Muscle of back (tissue), 3 donors: ENCODE measurements at regions not wholly inside any gene's neighbourhood (a gene's known extent, or its start where the extent isn't known, plus 50 kb on each side); places are given as distances from the start of the nearest gene placed in this dataset.

Experiments used
- DNase-seq, 3 donors: peaks; one replicate each; pipeline versions ENCODE4 v3.0.0 to v3.0.0-alpha.2; 2013

GRCh38 chr12:100675432-100675831 lies 101.9 kb downstream of the GAS2L3 start:
- peak; percentile 37 to 76 (median 58) for DNase-seq

DNA sequence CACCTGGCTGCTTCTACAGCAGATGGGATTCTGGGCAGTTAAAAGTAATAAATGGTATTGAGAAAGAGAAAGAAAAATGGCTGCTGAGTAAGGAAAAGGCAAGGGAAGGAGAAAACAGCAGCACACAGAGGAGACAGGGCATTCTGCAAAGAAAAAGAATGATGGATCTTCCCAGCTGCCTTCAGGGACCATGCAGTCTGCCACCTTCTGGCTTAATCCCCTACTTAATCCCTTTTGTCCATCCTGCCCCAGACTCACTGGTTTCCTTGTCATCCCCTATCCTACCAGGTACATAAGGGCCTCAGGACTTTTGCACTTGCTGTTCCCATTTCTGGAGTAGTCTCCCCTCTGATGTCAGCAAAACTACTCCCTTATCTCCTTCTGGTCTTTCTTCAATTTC lies 107.6 kb downstream of the GAS2L3 start:
- no peak for DNase-seq

GRCh38 chr12:100682178-100682577 lies 108.7 kb downstream of the GAS2L3 start:
- DNase-seq: no peak

DNA sequence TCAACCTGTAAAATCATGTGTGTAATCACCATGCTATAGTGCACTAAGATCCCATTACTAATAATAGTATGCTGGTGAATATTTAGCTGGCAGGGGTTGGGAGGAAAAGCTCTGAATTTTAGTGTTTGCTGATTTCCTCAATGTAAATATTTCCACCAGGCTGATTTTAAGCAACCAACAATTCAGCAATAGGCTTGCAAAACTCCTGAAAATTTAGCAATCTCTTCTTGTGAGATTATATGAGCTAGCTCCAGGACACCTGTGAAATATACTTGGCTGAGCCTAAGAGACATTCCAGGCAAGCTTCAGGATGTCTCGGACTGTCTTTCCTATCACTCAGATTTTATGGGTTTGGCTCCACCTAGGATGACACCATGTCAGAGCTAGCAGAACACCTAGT lies 106.9 kb upstream of the ANO4 start:
- no peak for DNase-seq

DNA sequence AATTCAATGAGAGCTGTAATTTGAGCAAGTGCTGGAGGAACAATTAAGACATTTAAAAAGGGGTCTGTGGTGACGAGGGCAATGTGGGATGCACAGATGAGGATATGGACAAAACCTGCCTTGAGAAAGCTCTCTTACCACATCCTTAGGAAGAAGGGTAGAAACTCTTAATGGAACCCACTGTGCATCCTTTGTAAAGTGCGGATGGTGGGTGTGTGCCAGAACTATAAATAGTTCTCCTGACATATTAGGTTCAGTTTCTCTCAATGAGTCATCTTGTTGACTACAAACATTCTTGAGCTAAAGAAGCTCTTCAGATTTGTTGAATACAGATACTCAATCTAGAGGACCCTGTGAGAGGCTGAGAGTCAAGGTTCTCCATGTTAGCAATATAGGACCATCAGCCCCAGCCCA lies 106.1 kb upstream of the ANO4 start:
- no peak for DNase-seq

DNA sequence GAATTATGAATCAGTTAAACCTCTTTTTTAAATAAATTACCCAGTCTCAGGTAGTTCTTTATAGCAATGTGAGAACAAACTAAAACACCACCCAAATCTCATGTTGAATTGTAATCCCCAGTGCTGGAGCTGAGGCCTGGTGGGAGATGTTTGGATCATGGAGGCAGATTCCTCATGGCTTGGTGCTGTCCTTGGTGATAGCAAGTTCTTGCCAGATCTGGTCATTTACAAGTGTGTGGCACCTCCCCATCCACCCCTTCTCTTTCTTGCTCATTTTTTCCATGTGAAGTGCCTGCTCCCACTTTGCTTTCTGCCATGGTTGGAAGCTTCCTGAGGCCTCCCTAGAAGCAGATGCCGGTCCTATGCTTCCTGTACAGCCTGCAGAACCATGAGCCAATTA lies 102.1 kb upstream of the ANO4 start:
- DNase-seq: no peak

DNA sequence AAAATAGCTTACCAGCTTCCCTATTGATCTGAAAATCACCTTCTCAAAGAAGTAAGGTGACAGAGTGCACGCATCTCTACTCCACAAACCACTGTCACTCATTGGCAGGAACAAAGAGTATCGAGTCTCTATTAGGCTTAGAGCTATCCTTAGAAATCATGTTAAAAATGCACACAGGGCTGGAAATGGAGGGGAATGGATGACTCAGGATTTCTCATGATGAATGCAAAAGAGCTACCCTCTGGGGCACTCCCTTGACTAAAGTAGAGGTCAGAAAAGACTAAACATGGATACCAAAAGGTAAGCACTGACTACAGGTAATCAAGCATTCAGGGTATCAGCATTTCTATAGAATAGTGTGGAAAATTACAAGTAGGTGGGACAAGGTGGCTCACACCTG lies 96.1 kb upstream of the ANO4 start:
- DNase-seq: no peak

- DNase-seq: peak in 1 of 3 donors; percentile 7
Measured at GRCh38 chr12:100699209-100699608, 95.4 kb upstream of the ANO4 start.

- DNase-seq: no peak
Measured at GRCh38 chr12:100703337-100703736, 91.2 kb upstream of the ANO4 start.

GRCh38 chr12:100703868-100704267 lies 90.7 kb upstream of the ANO4 start:
- no peak for DNase-seq

- peak in 1 of 3 donors; percentile 3 for DNase-seq
Measured at GRCh38 chr12:100706033-100706432, 88.5 kb upstream of the ANO4 start.

DNA sequence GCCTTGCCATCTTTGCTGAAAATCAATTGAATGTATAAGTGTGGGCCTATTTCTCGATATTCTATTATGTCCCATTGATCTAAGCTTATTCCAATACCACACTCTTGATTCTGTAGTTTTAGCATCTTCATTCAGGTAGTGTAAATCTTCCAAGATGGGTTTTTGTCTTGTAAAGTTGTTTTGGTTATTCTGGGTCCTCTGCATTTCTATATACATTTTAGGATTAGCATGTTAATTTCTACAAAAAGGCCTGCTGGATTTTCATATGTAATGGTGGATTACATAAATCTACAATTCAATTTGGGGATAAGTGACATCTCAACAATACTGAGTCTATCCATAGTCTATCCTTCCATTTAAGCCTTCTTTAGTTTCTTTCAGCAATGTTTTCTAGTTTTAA lies 86.0 kb upstream of the ANO4 start:
- DNase-seq: no peak

- no peak for DNase-seq
Measured at GRCh38 chr12:100715976-100716944, 78.3 kb upstream of the ANO4 start.

DNA sequence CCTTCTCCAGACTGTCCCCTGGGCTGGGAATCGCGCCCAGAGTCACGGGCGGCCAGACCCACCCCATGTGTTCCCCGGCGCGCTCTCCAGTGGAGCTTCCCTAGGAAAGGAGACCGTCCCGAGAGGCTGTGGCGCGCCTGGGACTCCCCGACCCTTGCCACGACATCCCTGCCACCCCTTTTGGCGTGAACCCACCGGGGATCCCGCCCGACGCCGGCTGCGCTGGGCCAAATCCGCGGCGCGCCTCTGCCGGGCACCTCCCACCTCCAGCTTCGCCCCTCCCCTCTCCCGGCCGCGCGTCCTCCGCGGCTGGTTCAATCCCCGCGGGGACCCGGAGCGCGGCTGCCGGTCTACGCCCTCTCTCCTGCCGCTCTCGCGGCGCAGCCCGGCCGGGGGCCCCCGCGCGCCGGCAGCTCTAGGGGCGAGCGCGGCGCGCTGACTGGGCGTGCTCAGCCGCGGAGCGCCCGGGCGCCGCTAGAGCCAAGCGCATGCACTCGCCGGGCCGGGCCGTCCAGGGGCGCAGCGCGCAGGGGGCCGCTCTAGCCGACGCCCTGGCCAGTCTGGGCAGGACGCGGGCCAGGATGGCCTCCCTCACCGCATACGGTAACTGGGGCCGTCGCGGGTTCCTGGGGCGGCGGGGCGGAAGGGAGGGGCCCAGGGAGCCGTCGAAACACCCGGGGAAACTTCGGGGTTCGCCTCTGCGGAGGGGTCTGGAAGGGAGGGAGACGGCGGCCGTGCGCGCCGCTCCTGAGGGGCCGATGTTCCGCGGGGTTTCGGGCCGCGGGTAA lies 77.4 kb upstream of the ANO4 start:
- peak; percentile 1 to 39 (median 5) for DNase-seq

- DNase-seq: no peak
Measured at GRCh38 chr12:100717733-100718067, 76.9 kb upstream of the ANO4 start.

DNA sequence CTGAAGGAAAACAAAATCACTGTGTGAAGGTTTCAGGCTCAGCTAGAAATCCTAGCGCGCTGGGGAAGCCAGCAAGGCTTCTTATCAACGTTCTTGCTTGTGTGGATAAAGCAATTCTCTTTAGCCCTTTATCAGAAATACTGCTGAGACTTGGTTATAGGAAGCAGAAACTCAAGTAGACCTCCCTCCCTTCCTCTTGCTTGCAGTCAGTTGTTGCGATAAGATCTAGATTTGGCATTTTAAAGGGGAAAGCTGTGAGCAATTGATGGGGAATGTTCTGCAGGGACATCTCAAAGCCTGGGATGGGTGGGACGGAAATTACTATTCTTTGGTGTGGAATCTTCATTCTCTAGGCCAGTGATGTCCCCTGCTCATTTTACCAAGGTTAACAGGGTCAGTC lies 76.4 kb upstream of the ANO4 start:
- peak in 1 of 3 donors; percentile 5 for DNase-seq

GRCh38 chr12:100720016-100720654 lies 74.4 kb upstream of the ANO4 start:
- no peak for DNase-seq

- peak in 1 of 3 donors; percentile 1 for DNase-seq
Measured at GRCh38 chr12:100721169-100721568, 73.4 kb upstream of the ANO4 start.

- DNase-seq: no peak
Measured at GRCh38 chr12:100724071-100724470, 70.5 kb upstream of the ANO4 start.

DNA sequence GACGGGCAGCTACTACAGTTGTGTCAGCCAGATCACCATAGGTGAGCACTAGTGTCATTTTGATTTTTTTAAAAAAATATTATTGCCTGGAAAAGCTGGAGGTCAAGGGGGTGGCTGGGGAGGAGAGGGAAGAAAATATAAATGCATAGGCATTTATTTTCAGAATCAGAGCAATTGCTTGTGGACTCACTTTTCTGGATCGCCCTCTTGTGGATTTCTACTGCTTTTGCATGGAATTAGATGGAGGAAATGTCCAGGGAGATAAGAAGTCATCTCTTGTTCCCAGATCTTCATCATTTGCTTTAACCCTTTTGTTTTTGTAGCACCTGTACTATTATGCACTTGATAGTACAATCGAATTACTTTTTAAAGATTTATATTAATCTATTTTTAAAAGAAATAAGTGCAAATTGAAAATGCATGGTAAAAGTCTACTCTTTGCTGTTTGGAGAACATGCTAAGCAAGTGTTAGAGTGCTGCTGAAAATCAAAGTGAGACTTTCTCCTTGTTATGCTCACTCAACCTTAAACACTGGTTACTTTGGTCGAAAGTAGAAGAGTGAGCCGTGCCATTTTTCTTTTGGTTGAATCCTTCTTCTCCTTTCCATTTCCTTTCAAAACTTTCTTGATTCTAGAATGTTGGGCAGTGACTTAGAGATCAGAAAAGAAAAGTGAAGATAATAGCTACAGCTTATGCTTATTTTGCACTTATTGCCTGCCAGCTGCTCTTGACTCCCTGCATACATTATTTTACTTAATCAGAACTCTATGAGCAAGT lies 60.6 kb upstream of the ANO4 start:
- peak; percentile 5 to 23 (median 7) for DNase-seq

DNA sequence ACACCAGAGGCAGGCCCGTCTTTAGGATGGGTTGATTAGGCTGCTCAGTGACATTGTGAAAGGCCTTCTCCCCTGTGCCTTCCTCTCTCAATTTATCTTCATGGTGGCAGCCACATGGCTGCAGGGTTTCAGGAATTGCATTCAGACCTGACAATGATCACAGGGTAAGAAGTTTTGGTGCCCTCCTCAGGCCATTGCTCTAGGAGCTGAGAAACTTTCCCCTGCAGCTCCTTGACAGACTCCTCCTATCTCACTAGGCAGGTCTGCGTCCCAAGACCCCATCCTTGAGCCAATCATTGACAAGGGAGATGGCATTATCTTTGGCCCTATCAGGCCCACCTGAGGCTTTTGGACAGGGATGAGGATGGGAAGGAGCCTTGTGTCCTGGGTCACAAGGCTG lies 57.4 kb upstream of the ANO4 start:
- DNase-seq: no peak

GRCh38 chr12:100738086-100738485 lies 56.5 kb upstream of the ANO4 start:
- no peak for DNase-seq
